ENCODE measurements at regions not wholly inside any gene's neighbourhood (a gene's known extent, or its start where the extent isn't known, plus 50 kb on each side); places are given as distances from the start of the nearest gene placed in this dataset.

GRCh38 chr16:85256190-85256739 is 144.0 kb upstream of the CIBAR2 start:
- DNase-seq (ENCODE audit: low read depth): no peak

- DNase-seq (ENCODE audit: low read depth): no peak
Observed at GRCh38 chr16:85257483-85257882, 145.2 kb upstream of the CIBAR2 start.

DNA sequence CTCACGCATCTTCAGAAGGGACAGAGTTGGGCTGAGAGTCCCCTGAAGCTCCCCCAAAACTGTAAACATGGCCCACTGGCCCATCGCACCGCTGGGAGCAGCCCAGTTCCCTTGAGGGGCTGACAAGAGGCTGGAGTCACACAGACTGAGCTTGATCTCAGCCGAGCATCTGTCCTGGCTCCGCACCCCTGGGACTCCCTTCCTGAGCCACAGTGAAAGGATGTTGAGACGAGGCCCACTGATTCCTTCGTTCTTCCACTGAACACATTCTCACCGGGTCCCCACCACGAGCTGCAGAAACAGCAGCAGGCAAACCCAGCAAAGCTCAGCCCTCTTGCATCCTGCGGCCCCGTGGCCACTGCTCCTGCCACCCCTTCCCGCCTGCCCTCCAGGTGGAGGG is 145.9 kb upstream of the CIBAR2 start:
- no peak for DNase-seq (ENCODE audit: low read depth)

- no peak for DNase-seq (ENCODE audit: low read depth)
Observed at GRCh38 chr16:85258629-85259028, 146.4 kb upstream of the CIBAR2 start.

GRCh38 chr16:85259115-85259831 is 147.0 kb upstream of the CIBAR2 start:
- no peak for DNase-seq (ENCODE audit: low read depth)

DNA sequence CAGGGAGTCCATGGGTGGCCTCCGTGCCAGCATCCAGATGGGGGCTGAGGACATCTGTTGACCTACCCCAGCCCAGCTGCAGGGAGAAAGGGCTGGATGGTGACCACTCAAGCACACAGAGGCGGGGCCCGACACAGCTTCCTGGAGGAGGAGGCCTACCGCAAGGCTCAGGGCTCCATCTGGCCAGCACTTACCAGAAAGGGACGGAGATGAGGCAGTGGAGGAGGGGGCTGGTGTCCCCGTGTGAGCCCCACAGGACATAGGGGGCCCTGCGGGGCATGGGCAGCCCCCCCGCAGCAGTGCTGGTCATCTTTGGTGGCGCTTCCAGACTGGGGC is 147.5 kb upstream of the CIBAR2 start:
- no peak for DNase-seq (ENCODE audit: low read depth)

DNA sequence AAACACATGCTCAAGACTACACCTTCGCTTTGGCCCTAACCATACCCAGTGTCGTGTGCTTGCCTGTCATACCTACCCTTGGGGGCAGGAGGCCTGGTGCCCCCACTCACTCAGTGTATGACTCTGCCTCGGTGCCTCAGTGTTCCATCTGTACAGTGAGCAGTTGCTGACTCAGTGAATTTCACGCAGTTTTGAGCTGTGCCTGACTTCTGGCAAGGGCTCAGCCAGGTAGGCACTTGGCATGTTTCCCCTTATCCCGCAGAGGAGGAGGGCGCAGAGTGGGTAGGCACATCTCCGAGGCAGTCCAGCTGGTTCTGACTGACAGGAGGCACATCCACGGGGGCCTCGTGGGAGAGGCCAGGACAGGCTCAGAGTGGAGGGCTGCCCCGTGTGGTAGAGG is 148.9 kb upstream of the CIBAR2 start:
- DNase-seq (ENCODE audit: low read depth): no peak

- no peak for DNase-seq (ENCODE audit: low read depth)
Observed at GRCh38 chr16:85261657-85262557, 149.6 kb upstream of the CIBAR2 start.

DNA sequence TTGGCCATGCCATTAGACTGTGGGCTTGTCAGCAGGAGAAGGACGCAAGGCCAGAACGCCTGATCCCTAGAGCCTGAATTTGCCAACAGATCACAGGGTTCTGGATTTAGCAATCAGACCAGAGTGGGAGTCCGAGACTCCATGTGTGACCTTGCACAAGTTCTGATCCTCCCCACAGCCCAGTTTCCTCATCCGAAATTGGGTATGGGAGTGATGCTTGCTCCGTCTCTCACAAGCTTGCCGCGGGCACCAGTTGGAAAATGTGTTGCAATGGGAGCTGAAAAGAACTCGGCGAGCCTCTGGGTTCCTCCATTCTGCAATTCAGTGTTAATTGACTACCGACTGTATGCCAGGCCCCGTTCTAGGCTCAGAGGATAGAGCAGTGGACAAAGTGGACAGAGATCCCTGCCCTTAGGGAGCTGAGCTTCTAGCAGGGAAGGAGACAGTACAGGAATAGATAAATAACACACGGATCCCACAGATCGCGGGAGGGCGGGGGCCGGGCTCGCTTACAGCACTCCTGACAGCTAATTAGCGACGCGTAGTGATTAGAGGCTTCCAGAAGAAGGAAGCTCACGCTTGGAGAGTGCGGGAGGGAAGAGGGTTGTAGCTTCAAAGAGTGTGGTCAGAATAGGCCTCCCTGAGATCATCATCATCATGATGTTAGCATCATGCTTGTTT is 150.4 kb upstream of the CIBAR2 start:
- DNase-seq (ENCODE audit: low read depth): no peak

DNA sequence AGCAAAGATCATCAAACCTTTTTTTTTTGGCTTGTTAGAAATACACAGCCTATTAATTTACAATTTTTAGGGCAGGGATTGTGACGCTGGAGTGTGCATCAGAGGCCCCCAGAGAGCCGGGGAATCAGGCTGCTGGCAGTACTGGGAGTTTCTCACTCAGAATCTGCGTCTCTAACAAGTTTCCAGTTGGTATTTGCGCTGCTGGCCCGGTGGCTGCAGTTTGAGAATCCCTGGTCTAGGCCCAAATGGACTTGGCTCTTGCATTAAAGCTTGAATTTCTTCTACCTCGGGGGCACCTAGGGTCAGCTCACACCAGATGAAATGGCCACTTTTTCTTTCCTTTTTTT is 150.9 kb upstream of the CIBAR2 start:
- no peak for DNase-seq (ENCODE audit: low read depth)

DNA sequence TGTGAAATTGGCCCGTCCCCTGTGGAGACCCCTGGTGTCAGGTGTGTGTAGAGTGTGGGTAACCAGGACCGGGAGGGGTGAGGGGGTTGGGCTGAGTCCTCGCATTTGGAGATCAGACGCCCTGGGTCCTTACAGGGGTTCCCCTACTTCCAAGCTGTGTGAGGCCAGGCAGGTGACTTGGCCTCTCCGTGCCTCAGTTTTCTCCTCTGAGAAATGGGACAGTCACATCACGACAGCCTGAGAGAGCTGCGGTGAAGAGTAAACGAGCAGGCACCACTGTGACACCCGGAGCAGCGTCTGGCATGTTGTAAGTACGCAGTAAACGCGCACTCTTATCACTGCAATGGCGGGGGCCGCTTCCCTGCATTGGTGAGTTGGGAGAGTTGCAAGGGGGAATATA is 152.5 kb upstream of the CIBAR2 start:
- DNase-seq (ENCODE audit: low read depth): no peak

GRCh38 chr16:85265161-85265784 is 153.0 kb upstream of the CIBAR2 start:
- no peak for DNase-seq (ENCODE audit: low read depth)

DNA sequence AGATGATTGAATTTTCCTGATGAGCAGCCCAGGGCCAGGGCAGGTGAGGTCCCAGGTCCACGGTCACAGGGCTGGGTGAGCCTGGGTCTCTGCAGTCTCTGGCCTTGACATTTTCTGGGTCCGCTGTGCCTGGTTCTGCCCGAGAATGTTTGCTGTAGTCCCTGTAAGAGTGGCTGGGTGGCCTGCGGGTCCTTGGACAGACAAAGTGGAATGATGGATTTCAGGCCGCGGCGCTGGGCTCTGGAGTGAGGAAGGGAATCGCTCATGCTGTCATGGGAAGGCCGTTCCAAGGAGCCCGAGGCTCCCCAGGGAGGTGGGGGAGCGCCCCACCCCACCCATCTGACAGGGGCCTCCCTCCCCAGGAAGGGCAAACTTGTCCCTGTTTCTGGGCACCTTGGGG is 153.5 kb upstream of the CIBAR2 start:
- DNase-seq (ENCODE audit: low read depth): no peak

GRCh38 chr16:85266857-85267256 is 154.6 kb upstream of the CIBAR2 start:
- DNase-seq (ENCODE audit: low read depth): no peak

GRCh38 chr16:85267414-85267945 is 155.2 kb upstream of the CIBAR2 start:
- DNase-seq (ENCODE audit: low read depth): no peak

- no peak for DNase-seq (ENCODE audit: low read depth)
Observed at GRCh38 chr16:85269165-85269564, 156.9 kb upstream of the CIBAR2 start.

GRCh38 chr16:85270374-85270773 is 158.1 kb upstream of the CIBAR2 start:
- DNase-seq (ENCODE audit: low read depth): no peak

DNA sequence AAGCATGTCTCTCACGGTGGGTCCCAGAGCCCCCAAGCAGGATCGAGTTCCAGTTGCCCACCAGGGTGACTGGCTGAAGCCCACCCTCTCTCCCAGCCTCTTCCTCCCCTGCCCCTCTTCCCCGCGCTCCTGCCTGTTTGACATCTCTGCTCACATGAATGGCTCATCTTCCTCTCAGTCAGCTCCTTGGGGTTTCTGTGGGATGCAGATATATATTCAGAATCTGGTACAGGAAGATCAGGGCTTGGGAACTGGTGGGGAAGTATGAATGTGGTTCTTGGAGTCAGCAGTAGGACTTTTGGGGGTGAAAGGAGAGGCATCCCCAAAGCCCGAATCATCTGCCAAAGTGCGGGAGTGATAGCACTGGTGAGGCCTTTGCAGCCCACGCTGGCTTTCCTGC is 158.9 kb upstream of the CIBAR2 start:
- DNase-seq (ENCODE audit: low read depth): no peak

DNA sequence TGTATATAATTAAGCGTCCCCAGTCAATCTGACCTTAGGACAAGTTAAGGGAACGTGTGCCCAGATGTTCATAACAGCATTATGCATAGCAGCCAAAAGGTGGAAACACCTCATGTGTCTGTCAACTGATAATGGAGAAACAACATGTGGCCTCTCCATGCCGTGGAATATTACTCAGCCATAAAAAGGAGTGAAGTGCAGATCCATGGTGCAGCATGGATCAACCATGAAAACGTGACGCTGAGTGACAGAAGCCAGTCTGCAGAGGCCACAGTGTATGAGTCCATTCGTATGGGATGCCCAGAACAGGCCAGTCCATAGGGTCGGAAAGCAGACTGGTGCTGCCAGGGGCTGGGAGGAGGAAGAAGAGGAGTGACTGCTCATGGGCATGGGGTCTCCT is 161.0 kb upstream of the CIBAR2 start:
- DNase-seq (ENCODE audit: low read depth): no peak

- DNase-seq (ENCODE audit: low read depth): no peak
Observed at GRCh38 chr16:85274501-85274900, 162.2 kb upstream of the CIBAR2 start.

DNA sequence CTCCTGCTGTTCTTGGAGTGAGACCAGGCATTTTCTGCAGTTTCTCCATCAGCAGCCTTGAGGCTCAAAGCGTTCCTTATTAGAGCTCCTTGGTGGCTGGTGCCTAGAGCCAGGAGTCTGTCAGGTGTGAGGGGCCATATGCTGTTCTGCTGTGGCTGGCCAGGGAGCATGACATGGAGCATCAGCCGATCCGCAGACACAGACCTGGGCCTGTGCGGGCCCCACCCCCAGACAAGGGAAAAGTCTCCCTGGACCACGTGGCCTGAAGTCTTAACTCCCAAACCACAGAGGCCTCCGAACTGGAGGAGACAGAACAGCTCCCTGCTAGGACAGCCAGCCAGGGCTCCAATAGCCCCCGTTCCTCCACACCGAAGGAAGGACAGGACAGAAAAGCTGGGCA is 162.7 kb upstream of the CIBAR2 start:
- DNase-seq (ENCODE audit: low read depth): no peak

Data from stimulated activated CD8-positive, alpha-beta memory T cell treated with anti-CD3 and anti-CD28 coated beads, Interleukin-12 subunit alpha, Interleukin-12 subunit beta, amount 100 ng/mL, for 4 hours (primary cell).